ENCODE measurements at regions not wholly inside any gene's neighbourhood (a gene's known extent, or its start where the extent isn't known, plus 50 kb on each side); places are given as distances from the start of the nearest gene placed in this dataset.

- DNase-seq, result no peak
- no peak for TF ChIP-seq CTCF (IDR thresholded peaks at IDR 0.05)
- no peak overlapping the region for H3K27ac ChIP-seq
- H3K4me1 ChIP-seq, result no peaks in the 10 kb centered on the region
- no peak overlapping the region for H3K4me3 ChIP-seq
- ATAC-seq, result no peak
- no peaks in the 10 kb centered on the region for H3K9me3 ChIP-seq
- H3K27me3 ChIP-seq (ENCODE audit: low read depth), result no peaks in the 10 kb centered on the region
- intact Hi-C loops (cut with DNase I), result no loop called here
- no peaks in the 10 kb centered on the region for H3K36me3 ChIP-seq
Measured at GRCh38 chr7:41039386-41039953, 663.4 kb downstream of the INHBA start.

GRCh38 chr7:41038211-41038610 is 664.7 kb downstream of the INHBA start:
- Histone ChIP-seq H3K4me1 (no peaks in the 10 kb centered on the region), H3K36me3 (no peaks in the 10 kb centered on the region), H3K27ac (no peak overlapping the region), H3K4me3 (no peak overlapping the region), H3K9me3 (no peaks in the 10 kb centered on the region), H3K27me3 (ENCODE audit: low read depth) (no peaks in the 10 kb centered on the region)
- no peak for TF ChIP-seq CTCF (IDR thresholded peaks at IDR 0.05)
- no peak for DNase-seq
- intact Hi-C loops (cut with DNase I), result no loop called here
- ATAC-seq, result no peak

GRCh38 chr7:41037691-41038090 is 665.2 kb downstream of the INHBA start:
- ATAC-seq (no peak), DNase-seq (no peak)
- intact Hi-C loops (cut with DNase I), result no loop called here
- no peak for TF ChIP-seq CTCF (IDR thresholded peaks at IDR 0.05)
- no peaks in the 10 kb centered on the region for H3K27me3 ChIP-seq (ENCODE audit: low read depth)
- no peaks in the 10 kb centered on the region for H3K36me3 ChIP-seq
- no peaks in the 10 kb centered on the region for H3K9me3 ChIP-seq
- H3K4me1 ChIP-seq, result no peaks in the 10 kb centered on the region
- no peak overlapping the region for H3K4me3 ChIP-seq
- no peak overlapping the region for H3K27ac ChIP-seq

GRCh38 chr7:41035794-41036193 is 667.1 kb downstream of the INHBA start:
- H3K4me1 ChIP-seq, result no peaks in the 10 kb centered on the region
- H3K27ac ChIP-seq, result no peak overlapping the region
- ATAC-seq (no peak), DNase-seq (no peak)
- H3K4me3 ChIP-seq, result no peak overlapping the region
- no peaks in the 10 kb centered on the region for H3K9me3 ChIP-seq
- no peaks in the 10 kb centered on the region for H3K27me3 ChIP-seq (ENCODE audit: low read depth)
- intact Hi-C loops (cut with DNase I), result no loop called here
- H3K36me3 ChIP-seq, result no peaks in the 10 kb centered on the region
- no peak for TF ChIP-seq CTCF (IDR thresholded peaks at IDR 0.05)

GRCh38 chr7:41033500-41033899 is 669.4 kb downstream of the INHBA start:
- ATAC-seq (no peak), DNase-seq (no peak)
- Histone ChIP-seq H3K27ac (no peak overlapping the region), H3K9me3 (no peaks in the 10 kb centered on the region), H3K4me1 (no peaks in the 10 kb centered on the region), H3K4me3 (no peak overlapping the region), H3K27me3 (ENCODE audit: low read depth) (no peaks in the 10 kb centered on the region), H3K36me3 (no peaks in the 10 kb centered on the region)
- intact Hi-C loops (cut with DNase I), result no loop called here
- TF ChIP-seq CTCF (IDR thresholded peaks at IDR 0.05), result no peak

- Histone ChIP-seq H3K27me3 (ENCODE audit: low read depth) (no peaks in the 10 kb centered on the region), H3K4me1 (no peaks in the 10 kb centered on the region), H3K4me3 (no peak overlapping the region), H3K9me3 (no peaks in the 10 kb centered on the region), H3K36me3 (no peaks in the 10 kb centered on the region), H3K27ac (no peak overlapping the region)
- TF ChIP-seq CTCF (IDR thresholded peaks at IDR 0.05), result no peak
- ATAC-seq (no peak), DNase-seq (no peak)
- intact Hi-C loops (cut with DNase I), result no loop called here
Measured at GRCh38 chr7:41030673-41031072, 672.2 kb downstream of the INHBA start.
